HFFc6 (cell line): ENCODE measurements at regions not wholly inside any gene's neighbourhood (a gene's known extent, or its start where the extent isn't known, plus 50 kb on each side); places are given as distances from the start of the nearest gene placed in this dataset.

Source experiments
- DNase-seq: peaks from one replicate; pipeline ENCODE4 v3.0.0-alpha.2; 2018
- H3K27ac Mint-ChIP-seq: 2 replicates; pipeline ENCODE4 v1.8.0; 2020; ENCODE audit warnings: mild to moderate bottlenecking, mixed read lengths
- H3K27me3 Mint-ChIP-seq: 2 replicates; pipeline ENCODE4 v1.8.0; 2021; ENCODE audit warnings: mild to moderate bottlenecking, moderate library complexity, mixed read lengths; ENCODE audit not compliant: insufficient read depth
- H3K36me3 Mint-ChIP-seq: 2 replicates; pipeline ENCODE4 v1.8.0; 2021; ENCODE audit warnings: low read depth, mixed read lengths
- H3K4me1 Mint-ChIP-seq: 2 replicates; pipeline ENCODE4 v1.8.0; 2020; ENCODE audit warnings: low read depth, mixed read lengths
- H3K4me3 Mint-ChIP-seq: 2 replicates; pipeline ENCODE4 v1.8.0; 2020; ENCODE audit warnings: mild to moderate bottlenecking, moderate library complexity, mixed read lengths
- H3K9me3 Mint-ChIP-seq: 2 replicates; pipeline ENCODE4 v1.8.0; 2020; ENCODE audit warnings: mild to moderate bottlenecking, mixed read lengths
- TF ChIP-seq, protein P1 (sequence below): fragments of 200-600 bp; sonication (generic); IDR thresholded peaks from 2 replicates; pipeline ENCODE4 v1.5.0; 2021; ENCODE audit warnings: antibody characterized with exemption, mild to moderate bottlenecking

DNA sequence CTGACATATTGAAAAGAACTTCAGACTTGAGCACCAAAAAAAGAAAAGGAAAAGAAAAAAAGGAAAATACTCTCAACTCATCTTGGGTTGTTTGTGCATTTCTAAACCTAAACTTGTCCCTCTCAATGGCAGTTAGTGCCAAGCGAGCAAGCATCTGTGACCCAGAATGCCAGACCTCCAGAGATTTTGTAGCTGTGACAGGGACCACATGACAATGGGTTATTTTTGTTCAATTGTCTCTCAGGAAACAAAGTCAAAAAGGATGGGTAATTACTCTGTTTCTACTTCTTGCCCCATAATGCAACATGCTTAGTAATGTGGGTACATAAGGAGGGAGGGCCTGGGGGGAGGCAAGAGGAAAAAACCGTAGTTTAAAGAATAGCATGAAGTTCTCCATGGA lies 285.7 kb upstream of the RTL1 start:
- no peak for DNase-seq
- H3K9me3 Mint-ChIP-seq = no peaks in the 10 kb centered on the region
- H3K4me3 Mint-ChIP-seq = no peak overlapping the region
- no peaks in the 10 kb centered on the region for H3K36me3 Mint-ChIP-seq
- TF ChIP-seq, protein P1, sequence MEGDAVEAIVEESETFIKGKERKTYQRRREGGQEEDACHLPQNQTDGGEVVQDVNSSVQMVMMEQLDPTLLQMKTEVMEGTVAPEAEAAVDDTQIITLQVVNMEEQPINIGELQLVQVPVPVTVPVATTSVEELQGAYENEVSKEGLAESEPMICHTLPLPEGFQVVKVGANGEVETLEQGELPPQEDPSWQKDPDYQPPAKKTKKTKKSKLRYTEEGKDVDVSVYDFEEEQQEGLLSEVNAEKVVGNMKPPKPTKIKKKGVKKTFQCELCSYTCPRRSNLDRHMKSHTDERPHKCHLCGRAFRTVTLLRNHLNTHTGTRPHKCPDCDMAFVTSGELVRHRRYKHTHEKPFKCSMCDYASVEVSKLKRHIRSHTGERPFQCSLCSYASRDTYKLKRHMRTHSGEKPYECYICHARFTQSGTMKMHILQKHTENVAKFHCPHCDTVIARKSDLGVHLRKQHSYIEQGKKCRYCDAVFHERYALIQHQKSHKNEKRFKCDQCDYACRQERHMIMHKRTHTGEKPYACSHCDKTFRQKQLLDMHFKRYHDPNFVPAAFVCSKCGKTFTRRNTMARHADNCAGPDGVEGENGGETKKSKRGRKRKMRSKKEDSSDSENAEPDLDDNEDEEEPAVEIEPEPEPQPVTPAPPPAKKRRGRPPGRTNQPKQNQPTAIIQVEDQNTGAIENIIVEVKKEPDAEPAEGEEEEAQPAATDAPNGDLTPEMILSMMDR = no peak
- H3K27me3 Mint-ChIP-seq = peaks cover 24% of the 10 kb centered on the region
- H3K27ac Mint-ChIP-seq = no peak overlapping the region
- no peaks in the 10 kb centered on the region for H3K4me1 Mint-ChIP-seq

DNA sequence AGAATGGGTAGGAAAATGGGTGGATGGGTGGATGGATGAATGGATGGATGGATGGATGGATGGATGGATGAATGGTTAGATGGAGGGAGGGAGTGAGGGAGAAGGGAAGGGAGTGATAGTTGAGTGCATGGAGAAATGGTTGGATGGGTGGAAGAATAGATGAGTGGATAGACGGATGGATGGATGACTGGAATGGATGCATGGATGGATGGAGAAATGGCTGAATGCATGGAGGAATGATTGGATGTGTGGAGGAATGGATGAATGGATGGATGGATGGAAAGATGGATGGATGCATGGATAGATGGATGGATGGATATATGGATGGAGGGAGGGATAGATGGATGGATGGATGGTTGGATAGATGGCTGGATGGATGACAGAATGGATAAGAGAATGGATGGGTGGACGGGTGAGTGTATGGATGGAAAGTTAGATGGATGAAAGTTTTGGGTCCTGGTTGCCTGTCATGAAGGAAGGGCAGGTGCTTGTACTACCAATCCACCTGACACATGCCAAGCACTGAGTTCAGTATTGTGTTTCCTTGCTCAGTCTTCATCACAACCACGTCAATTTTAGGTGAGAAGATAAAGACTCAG lies 286.5 kb upstream of the RTL1 start:
- TF ChIP-seq, protein P1 = no peak
- no peaks in the 10 kb centered on the region for H3K4me1 Mint-ChIP-seq
- no peak overlapping the region for H3K27ac Mint-ChIP-seq
- no peak for DNase-seq
- no peak overlapping the region for H3K4me3 Mint-ChIP-seq
- H3K27me3 Mint-ChIP-seq = peaks cover 24% of the 10 kb centered on the region
- no peaks in the 10 kb centered on the region for H3K9me3 Mint-ChIP-seq
- no peaks in the 10 kb centered on the region for H3K36me3 Mint-ChIP-seq

DNA sequence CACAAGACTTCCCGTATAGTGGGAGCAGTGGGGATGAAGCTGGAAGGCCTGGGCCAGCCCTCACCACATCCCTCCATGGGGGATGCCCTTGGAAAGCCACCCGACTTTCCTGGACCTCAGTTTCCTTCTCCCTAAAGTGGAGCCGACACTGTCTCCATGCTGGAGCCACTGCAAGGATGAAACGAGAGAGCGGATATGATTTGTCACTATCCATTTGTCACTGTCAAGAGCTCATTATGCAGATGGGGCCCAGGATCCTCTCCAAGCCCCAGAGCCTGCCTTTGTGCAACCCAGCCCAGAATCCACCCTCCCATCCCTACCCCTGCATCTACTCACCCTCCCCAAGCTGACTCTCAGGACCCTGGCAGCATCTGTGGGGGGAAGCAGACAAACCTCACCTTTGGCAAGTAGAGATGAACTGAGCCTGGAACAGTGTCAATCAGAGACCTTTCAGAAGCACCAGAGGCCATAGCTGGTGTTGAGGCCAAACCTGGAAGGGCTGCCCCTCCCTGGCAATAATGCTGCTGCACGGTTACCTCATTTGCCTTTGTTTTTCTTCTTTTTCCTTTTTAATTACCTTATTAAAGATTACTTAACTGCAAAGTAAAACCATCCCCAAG lies 287.7 kb upstream of the RTL1 start:
- Mint-ChIP-seq H3K9me3 (no peaks in the 10 kb centered on the region), H3K27me3 (peaks cover 22% of the 10 kb centered on the region), H3K36me3 (no peaks in the 10 kb centered on the region), H3K4me3 (no peak overlapping the region), H3K27ac (no peak overlapping the region), H3K4me1 (no peaks in the 10 kb centered on the region)
- TF ChIP-seq, protein P1 = no peak
- DNase-seq = no peak

DNA sequence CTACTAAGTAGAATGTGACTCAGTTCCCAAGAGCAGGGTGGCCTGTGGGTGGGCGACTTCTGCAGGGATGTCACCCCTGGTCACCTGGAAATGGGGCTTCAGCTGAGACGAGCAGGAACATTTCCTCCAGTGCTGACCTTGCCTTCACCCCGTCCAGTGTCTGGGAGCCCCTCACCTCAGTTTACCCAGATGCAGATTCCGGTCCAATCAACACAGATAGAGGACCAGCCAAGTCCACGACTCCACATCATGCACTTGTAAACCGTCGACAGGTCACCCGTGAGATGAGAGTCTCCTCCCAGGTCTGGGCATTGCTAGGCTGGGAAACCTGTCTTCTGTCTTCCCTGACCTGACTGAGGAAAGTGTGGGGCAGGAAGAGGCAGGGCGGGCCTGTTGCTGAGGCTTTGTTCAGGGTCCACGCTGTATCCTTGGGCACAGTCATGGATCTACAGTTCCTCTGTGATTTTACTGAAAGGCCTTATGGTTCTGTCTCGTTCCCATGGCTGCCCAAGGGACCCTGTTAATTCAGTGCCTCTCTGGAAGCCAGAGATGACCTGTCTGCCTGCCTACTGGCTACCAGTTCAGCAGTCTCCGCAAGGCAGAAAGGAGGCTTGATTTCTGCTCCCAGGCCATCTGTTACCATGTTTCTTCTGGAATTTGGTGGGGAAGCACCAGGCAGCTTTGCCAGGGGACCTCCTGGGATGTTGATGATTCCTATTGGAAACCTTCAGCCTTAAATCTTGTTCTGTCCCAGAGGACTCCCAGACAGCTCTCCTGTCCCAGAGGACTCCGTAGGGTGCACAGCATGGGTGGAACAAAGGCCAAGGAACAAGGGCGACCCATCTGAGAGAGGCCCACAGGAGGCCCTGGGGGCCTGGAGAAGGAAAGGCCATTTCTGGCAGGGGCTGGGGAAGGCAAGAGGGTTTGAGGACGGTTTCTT lies 288.5 kb upstream of the RTL1 start:
- H3K36me3 Mint-ChIP-seq = no peaks in the 10 kb centered on the region
- no peak overlapping the region for H3K4me3 Mint-ChIP-seq
- TF ChIP-seq, protein P1 = no peak
- H3K9me3 Mint-ChIP-seq = no peaks in the 10 kb centered on the region
- peaks cover 25% of the 10 kb centered on the region for H3K27me3 Mint-ChIP-seq
- H3K27ac Mint-ChIP-seq = no peak overlapping the region
- no peak for DNase-seq
- H3K4me1 Mint-ChIP-seq = no peaks in the 10 kb centered on the region

DNA sequence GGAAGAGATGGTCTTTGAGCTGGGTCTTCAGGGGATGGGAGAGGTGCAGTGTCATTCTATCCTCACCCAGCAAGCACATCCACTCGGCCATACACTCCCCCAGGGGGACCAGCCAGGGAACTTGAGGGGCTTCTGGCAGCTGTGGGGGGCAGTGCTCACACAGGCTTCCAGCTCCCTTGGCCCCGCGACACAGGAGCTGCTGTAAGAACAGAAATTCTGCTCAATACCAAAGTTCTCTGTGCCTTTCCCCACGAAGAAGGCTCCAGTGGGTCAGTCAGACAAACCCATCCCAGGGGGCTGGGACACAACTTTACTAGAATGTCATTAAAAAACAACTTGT lies 289.1 kb upstream of the RTL1 start:
- DNase-seq = no peak
- Mint-ChIP-seq H3K4me3 (no peak overlapping the region), H3K27me3 (peaks cover 25% of the 10 kb centered on the region), H3K36me3 (no peaks in the 10 kb centered on the region), H3K27ac (no peak overlapping the region), H3K9me3 (no peaks in the 10 kb centered on the region), H3K4me1 (no peaks in the 10 kb centered on the region)
- TF ChIP-seq, protein P1 = no peak
